ENCODE measurements at regions not wholly inside any gene's neighbourhood (a gene's known extent, or its start where the extent isn't known, plus 50 kb on each side); places are given as distances from the start of the nearest gene placed in this dataset.
"Not testable (repeated sequence)": the region's sequence is repeated elsewhere in the genome, so short reads cannot be mapped to it uniquely, and the experiment has no call there.

DNA sequence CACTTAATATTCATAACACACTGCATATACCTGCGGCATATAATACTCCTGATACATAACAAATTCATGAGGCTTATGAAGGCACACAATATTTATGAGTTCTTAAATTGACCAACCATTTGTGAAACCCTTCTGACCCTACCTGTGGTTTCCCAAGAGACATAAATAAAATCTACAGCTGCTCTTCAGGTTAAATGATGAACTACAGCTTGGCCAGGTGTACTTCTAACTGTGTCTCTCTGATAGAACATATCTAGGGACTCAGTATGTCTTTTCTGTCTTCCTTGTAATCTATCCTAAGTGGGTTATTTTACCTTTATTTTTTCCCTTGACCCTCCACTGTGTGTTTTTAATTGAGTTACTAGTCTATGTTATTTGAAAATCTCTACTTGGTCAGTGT lies 189.9 kb upstream of the UFM1 start:
- no peak for DNase-seq (ENCODE audit: low read depth)

DNA sequence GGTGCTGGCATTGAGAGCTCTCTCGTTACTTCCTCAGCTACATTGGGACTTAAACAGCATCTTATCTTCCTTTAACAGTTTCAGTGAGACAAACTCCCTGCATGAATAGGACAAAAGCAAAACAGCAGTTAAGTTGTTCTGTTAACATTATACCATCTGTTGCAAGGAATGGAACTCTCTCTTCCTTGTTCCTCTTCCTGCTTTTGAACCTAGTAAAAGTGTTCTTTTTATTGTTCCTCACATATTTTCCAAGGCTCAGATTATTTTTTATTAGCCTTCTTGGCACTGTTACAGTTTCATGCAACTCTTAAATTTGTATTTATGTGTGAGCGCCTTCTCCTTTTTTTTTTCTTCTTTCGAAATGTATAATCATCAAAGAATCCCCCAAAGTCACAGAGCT lies 202.6 kb upstream of the UFM1 start:
- no peak for DNase-seq (ENCODE audit: low read depth)

- no peak for DNase-seq (ENCODE audit: low read depth)
Observed at GRCh38 chr13:38141792-38142191, 207.9 kb upstream of the UFM1 start.

- no peak for DNase-seq (ENCODE audit: low read depth)
Observed at GRCh38 chr13:38135592-38135991, 214.1 kb upstream of the UFM1 start.

- no peak for DNase-seq (ENCODE audit: low read depth)
Observed at GRCh38 chr13:38121267-38121666, 228.4 kb upstream of the UFM1 start.

DNA sequence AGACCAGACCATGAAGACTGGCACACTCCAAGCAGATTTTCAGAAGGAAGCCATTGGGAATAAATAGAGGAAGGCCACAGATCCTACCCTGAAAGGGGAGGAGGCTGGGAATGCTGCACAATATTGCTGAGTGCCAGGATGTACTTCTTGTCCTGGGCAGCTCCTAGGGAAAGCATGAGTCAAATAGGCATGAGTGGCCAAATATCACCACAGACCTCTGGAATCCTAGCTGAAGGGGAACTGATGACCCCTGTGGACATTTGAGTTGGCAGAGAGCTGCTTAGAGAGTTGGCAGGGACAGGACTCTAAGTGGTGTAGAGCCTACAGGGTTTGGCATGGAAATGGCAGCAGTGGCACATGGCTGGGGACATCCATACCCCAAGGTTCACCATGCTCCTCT lies 234.3 kb upstream of the TRPC4 start:
- DNase-seq (ENCODE audit: low read depth): no peak

- DNase-seq (ENCODE audit: low read depth): no peak
Observed at GRCh38 chr13:38099751-38100150, 230.2 kb upstream of the TRPC4 start.

DNA sequence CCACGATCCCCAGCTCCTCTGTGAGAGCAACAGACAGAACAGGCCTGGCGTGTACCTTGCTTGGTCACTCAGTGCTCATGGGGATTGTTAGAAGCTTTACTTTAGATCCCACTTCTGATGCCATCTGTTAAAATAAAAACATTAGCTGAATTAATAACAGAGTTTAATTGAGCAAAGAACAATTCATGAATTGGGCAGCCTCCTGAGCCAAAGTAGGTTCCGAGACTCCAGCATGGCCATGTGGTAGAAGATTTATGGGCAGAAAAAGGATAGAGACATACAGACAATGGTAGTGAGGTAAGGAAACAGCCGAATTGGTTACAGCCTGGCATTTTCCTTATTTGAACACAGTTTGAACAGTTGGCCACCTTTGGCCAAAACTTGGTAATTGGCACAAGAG lies 223.9 kb upstream of the TRPC4 start:
- no peak for DNase-seq (ENCODE audit: low read depth)

DNA sequence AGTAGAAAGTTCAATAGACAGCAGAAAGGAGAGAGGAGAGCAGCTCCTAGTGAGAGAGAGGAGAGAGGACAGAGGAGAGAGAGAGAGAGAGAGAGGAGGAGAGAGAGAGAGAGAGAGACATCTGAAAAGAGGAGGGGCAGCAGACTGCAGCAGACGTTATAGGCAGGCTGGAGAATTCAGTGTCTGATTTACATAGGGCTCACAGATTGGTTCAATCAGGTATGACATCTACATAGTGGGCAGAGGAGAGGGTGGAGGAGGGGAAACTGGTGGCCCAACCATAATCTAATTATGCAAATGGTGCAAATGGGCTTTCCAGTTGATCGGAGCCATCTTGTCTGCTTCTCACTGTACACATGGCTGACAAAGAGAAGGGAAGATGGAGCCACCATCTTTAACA lies 221.3 kb upstream of the TRPC4 start:
- DNase-seq (ENCODE audit: low read depth): no peak

DNA sequence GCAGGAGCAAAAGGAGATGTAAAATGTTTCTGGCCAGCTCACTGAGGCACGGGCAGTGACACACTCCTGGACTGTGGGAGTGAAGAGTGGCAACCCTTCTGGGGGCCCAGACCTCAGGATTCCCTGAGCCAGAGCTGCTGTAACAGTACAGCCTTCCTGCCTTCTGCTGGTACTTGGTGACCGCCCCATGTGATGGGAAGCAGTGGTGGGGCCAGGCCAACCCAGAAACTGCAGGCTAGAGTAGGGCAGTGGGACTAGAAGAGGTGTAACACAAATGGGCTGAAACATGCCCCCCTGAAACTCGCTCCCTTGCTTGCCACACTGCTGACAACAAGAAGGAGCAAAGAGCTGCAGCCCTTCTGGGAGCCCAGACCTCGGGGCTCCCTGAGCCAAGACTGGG lies 217.1 kb upstream of the TRPC4 start:
- no peak for DNase-seq (ENCODE audit: low read depth)

DNA sequence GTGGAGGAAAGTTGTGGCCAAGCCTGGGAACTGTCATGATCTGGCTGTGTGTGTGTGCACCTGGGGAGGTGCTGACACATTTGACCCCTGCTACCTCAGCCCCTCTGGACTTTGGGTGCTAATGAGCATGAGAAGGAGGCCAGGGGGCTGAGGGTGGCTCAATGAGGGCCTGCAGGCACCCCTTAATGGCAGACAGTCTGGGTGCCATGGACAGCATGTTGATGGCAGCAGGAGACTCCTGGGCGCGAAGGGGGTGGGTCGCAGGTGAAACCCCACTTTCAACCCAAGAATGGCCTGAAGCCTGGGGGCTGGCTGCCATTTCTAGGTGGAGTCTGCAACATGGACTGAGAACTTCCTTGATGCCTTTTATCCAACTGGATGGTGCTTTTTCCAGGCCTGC lies 216.4 kb upstream of the TRPC4 start:
- DNase-seq (ENCODE audit: low read depth): no peak

- DNase-seq (ENCODE audit: low read depth): no peak
Observed at GRCh38 chr13:38073931-38074330, 204.4 kb upstream of the TRPC4 start.

- DNase-seq (ENCODE audit: low read depth): no peak
Observed at GRCh38 chr13:38072696-38073095, 203.1 kb upstream of the TRPC4 start.

DNA sequence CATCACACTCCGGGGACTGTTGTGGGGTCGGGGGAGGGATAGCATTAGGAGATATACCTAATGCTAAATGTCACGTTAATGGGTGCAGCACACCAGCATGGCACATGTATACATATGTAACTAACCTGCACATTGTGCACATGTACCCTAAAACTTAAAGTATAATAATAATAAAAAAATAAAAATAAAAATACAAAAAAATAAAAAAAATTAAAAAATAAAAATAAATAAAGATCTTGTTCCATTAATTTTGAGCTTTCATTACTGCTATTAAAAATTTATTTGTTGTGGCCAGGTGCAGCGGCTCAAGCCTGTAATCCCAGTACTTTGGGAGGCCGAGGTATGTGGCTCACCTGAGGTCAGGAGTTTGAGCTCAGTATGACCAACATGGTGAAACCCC lies 201.8 kb upstream of the TRPC4 start:
- not testable (repeated sequence) for DNase-seq (ENCODE audit: low read depth)

GRCh38 chr13:38053896-38054295 lies 184.3 kb upstream of the TRPC4 start:
- no peak for DNase-seq (ENCODE audit: low read depth)

DNA sequence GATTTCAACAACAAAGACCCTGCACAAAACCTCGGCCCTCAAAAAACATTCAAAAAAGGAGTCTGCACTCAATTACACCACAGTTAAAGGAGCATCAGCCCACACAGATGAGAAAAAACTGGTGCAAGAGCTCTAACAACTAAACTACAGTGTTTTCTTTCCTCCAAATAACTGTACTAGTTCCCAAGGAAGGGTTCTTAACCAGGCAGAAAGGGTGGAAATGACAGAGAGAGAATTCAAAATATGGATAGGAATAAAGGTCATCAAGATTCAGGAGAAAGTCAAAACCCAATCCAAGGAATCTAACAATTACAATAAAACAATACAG lies 176.4 kb upstream of the TRPC4 start:
- DNase-seq (ENCODE audit: low read depth): no peak

GRCh38 chr13:38045278-38046048 lies 175.9 kb upstream of the TRPC4 start:
- DNase-seq (ENCODE audit: low read depth): peak; percentile 5

DNA sequence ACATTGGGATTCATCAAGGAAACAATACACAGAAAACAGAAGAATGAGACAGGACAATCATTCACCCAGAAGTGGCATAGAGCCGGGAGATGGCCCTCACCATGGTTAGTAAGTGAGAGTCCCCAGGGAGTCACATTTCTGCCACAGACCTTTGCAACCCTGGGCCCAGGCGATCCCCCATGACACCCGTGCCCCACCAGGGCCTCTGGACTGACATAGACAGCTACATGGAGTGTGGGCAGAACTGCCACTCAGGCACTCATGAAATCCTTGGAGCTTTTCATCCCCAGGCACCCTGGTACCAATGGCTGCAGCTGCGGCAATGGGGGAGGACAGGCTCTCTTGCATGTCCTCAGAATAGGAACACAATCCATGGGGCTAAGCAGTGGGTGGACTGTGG lies 174.5 kb upstream of the TRPC4 start:
- no peak for DNase-seq (ENCODE audit: low read depth)

- no peak for DNase-seq (ENCODE audit: low read depth)
Observed at GRCh38 chr13:38042771-38043170, 173.2 kb upstream of the TRPC4 start.

DNA sequence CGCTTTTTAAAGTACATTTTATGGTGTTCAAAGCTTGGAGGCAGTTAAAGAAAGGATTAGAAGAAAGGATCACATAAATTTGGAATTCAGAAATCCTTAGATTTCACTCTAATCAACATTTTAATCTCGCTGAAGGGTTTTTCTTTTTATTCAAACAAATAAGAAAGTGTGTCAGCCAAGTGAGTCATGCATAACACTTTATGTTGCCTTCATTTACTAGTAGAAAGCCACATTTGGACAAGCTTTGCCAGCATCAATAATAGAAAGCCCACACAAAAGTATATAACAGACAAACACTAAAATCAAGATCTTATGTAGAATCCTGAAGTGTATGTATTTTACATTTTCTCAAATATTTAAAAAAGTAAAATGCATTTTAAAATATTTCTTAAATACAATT lies 154.9 kb upstream of the TRPC4 start:
- DNase-seq (ENCODE audit: low read depth): no peak

- DNase-seq (ENCODE audit: low read depth): no peak
Observed at GRCh38 chr13:38017320-38017719, 147.7 kb upstream of the TRPC4 start.

GRCh38 chr13:38013676-38014075 lies 144.1 kb upstream of the TRPC4 start:
- no peak for DNase-seq (ENCODE audit: low read depth)

DNA sequence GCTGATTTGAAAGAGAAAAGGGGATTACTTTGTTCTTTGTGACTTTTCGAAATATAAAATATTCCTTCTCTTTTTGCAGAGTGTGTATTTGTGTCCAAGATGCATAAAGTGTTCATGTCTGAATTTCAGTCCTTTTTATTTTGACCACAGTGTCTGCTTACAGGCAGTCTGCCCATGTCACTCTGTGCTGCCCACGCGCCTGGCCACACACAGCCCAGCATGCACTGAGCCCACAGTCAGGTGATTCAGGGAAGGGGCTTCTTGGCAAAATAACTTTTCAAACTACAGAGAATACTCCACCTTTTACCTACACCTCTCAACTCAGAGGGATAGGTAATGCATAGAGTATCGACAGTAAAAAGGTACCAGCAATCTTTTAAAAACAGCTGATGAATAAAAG lies 142.5 kb upstream of the TRPC4 start:
- DNase-seq (ENCODE audit: low read depth): no peak

DNA sequence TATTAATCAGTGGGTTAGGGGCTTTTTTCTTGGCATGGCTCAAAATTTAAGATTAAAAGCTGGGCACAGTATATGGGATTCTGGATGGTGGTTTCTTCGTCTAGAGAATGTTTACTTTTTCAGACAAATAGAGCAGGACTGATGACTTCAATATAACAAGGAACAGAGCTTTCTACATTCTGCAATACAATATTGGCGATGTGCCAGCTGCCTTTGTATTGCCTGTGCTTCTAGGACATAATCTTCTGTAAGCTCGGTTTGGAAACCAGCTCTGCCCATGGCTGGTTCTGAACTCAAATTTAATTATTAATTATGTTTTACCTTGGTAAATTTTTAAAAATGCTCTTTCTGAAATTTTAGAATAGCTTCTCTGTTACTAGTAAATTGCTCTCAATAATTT lies 139.1 kb upstream of the TRPC4 start:
- DNase-seq (ENCODE audit: low read depth): no peak

GRCh38 chr13:38002606-38003005 lies 133.0 kb upstream of the TRPC4 start:
- no peak for DNase-seq (ENCODE audit: low read depth)

All from CMK (cell line).